HG03558 (cell line): ENCODE measurements at regions not wholly inside any gene's neighbourhood (a gene's known extent, or its start where the extent isn't known, plus 50 kb on each side); places are given as distances from the start of the nearest gene placed in this dataset.
A peak's percentile ranks its signal among the peaks of the same experiment; 100 is the strongest.
"Not testable (repeated sequence)": the region's sequence is repeated elsewhere in the genome, so short reads cannot be mapped to it uniquely, and the experiment has no call there.

Experiments
- ATAC-seq: cut with Tn5 transposase; IDR thresholded peaks from one replicate; pipeline ENCODE4 v1.9.1; 2021; ENCODE audit warnings: moderate number of reproducible peaks; ENCODE audit not compliant: unreplicated experiment; ENCODE audit errors: extremely low read depth

- no peak for ATAC-seq
These were observed 297.4 kb upstream of the VCX start for GRCh38 chrX:7545564-7545963.

- no peak for ATAC-seq
These were observed 300.2 kb upstream of the VCX start for GRCh38 chrX:7542587-7543380.

- ATAC-seq = no peak
These were observed 320.1 kb upstream of the VCX start for GRCh38 chrX:7522860-7523259.

DNA sequence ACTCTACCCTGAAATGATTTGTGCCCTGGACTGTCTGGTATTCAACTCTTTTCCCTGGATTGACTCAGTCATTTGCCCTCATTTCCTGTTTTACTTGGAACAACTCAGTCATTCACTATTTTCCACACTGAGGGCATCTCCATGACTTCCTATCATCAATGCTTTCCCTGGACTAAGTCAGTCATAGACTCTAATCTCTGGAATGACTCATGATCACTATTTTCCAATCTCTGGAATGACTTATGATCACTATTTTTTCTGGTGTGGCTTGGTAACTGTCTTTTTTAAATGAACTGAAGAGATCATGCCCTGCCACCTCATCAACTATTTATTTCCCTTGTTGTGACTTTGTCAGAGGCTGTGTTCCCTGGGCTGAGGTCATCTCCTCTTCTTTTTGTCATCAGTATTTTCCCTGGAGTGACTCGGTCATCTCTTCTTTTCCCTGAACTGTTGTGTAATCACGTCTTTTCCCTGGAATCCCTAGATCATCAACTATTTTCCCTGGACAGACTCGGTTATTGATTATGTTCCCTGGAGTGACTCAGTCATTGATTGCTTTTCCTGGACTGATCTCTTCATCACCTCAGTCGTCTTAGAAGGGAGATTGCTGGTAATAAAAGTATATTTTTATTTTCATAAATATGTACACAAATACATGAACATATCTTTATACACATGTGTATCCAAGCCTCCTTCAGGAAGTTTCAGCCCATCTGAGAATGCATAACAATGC, 327.1 kb upstream of the VCX start:
- no peak for ATAC-seq

DNA sequence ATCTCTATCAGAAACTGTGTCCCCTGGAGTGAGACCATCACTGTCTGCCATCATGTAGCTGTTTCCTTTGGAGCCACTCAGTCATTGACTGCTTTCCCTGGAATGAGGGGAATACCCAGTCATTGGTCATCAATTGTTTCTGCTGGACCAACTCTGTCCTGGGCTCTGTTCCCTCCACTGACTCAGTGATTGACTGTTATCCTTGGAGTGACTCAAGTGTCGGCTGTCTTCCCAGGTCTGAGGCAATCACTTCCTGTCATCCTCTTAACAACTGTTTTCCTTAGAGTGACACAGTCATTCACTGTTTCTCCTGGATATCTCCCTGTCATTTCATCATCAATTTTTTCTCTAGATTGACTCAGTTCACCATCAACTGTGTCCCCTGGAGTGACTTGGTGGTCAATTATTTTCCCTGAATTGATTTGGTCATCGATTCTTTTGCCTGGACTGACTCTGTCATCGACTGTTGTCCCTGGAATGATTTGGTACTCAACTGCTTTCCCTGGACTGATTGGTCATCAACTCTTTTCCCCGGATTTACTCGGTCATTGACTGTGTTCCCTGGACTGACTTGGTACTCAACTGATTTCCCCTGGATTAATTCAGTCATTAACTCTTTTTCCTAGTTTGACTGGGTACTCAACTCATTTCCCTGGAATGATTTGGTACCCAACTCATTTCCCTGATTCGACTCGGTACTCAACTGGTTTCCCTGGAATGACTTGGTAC, 327.9 kb upstream of the VCX start:
- no peak for ATAC-seq

DNA sequence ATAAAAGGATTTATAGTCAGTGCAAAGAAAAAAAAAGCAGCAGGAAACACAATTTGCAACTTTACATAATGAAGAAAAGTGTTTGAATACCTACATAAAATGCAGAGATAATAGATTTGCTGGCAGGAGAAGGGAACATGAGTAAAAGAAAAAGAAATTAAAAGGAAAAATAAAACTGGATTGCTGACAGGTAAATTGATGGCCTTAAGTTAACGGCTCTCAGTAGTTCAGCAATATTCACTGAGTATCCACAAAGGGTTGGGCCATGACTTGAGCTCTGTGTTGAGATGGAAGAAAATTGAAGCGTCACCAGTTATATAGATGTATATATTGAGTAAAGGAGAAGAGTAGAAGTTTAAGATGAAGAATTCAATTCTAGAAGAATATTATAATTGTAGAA, 330.1 kb upstream of the VCX start:
- no peak for ATAC-seq

DNA sequence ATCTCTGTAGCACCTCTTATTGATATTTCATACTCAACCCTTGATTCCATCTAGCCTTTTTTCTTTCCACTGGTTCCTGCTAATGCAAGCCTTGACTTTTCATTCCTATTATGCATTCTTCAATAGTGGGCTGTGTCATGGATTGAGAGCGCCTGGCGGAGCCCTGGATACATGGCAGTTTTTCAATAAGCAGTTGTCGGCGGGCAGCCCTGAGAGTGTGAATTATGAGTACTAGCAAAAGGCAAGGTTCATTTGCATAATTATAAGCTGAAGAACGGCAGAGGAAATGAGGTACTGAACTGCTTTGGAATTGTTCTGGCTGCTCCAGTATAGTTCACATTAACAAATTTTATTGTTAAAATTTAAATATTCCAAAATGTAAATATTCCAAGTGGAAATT, 339.7 kb upstream of the VCX start:
- ATAC-seq = no peak

GRCh38 chrX:7500386-7500785, 342.6 kb upstream of the VCX start:
- ATAC-seq = no peak

GRCh38 chrX:7486505-7486904, 338.6 kb upstream of the PUDP start:
- no peak for ATAC-seq

GRCh38 chrX:7485061-7485460, 337.1 kb upstream of the PUDP start:
- ATAC-seq = no peak

DNA sequence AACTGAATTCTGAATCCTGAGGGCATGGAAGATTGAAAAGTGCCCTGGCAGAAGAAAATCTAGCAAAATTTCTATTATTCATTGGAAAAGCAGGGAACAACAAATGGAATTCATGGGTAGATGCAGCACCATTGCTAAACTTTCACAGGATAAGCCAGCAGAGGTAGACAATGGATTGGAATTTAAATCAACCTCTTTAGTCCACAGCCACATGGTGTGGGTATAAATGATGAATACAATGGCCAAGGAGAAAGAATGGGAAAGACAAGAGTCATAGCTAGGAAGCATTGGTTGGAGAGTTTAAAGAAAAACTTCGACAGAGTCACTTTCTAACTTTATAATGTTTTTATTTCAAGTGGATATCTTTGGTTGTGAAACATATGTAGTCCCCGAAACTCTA, 332.8 kb upstream of the PUDP start:
- no peak for ATAC-seq

GRCh38 chrX:7462110-7462509, 314.2 kb upstream of the PUDP start:
- no peak for ATAC-seq

GRCh38 chrX:7461051-7461450, 313.1 kb upstream of the PUDP start:
- not testable (repeated sequence) for ATAC-seq

- ATAC-seq = no peak
These were observed 300.0 kb upstream of the PUDP start for GRCh38 chrX:7447801-7448499.

DNA sequence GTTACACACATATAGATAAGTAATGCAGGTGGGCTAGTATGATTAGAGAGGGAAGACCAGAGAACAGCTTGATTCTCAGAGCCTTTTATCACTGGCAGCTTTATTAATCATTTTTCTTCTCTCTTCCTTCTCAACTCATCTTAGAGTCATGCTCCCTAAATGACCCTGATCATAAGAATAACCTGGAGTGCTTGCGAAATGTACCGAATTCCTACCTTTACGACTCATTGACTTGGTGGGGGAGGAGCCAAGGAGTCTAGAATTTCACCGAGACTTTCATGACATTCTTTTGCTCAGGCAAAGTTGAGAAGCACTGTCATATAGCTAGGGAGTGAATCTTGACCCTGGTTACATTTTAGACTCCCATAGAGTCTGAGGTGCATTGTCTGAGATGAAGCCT, 298.9 kb upstream of the PUDP start:
- ATAC-seq = no peak

DNA sequence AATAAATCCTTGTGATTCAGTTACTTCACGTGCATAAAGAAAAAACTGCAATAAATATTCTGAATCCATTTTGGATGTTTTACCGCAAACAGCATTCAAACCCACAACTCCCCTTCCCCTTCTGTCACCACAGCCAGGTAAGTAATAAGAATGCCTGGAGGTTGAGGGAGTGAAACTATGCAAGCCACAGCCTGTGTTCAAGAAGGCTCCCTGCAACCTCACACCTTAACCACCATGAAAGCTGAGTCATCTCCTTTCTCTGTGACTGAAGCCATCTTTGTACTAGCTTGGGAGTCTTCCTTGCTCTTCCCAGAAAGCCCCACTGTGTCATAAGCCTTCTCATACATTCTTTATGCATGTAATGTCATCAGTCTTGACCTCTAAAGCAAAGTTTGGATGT, 297.0 kb upstream of the PUDP start:
- peak; percentile 100 for ATAC-seq

DNA sequence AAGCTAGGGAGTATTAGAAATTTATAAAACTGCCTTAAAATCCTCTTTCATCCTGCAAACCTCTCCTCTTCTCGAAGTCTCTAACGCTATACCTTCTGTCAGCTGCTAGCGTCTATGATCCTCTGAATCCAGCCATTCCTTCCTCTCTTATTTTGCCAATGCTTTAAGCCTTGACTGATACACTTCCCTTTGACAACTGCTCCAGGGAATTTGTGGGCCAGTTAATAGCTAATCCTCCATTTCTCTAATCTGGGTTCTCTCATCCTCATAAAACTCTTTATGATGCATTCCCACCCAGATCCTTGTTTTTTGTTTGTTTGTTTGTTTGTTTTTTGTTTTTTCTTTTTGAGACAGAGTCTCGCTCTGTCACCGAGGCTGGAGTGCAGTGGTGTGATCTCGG, 293.6 kb upstream of the PUDP start:
- no peak for ATAC-seq

DNA sequence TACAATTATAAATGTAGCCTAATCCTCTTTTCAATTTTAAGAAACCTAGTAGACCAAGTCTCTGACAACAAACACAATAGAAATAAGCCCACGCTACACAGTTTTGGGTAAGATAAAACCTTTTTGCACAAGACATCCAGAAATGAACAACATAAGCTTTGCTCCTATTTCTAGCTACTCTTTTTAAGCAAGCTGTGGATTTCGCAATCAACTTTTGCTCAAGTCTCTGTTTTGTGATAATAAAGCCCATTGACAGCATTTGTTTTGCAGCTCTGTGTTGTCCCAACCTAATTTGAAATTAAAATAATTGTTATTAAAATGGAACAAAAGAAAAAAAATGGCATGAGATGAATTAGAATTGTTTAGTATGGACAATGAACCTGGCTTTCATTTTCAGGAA, 287.9 kb upstream of the PUDP start:
- ATAC-seq = no peak

- ATAC-seq = no peak
These were observed 284.9 kb upstream of the PUDP start for GRCh38 chrX:7432901-7433300.

- no peak for ATAC-seq
These were observed 272.8 kb upstream of the PUDP start for GRCh38 chrX:7420717-7421116.

DNA sequence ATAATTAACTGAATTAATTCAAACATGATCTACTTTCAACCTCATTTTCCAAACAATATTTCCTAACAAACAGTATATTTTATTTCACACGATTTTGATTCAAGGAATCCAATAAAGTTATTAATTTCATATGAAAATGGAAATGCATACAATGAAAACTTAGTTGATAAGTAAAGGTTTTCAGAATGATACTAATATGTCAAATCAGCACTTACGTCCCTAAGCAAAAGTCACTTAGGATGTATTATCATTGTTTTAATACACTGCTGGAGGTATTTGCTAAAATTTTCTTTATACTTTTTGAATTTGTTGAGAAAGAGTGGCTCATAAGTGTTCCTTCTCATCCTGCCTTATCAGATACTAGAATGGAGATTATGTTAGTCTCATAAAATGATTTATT, 266.8 kb upstream of the PUDP start:
- ATAC-seq = no peak
